ENCODE measurements at regions not wholly inside any gene's neighbourhood (a gene's known extent, or its start where the extent isn't known, plus 50 kb on each side); places are given as distances from the start of the nearest gene placed in this dataset.

DNA sequence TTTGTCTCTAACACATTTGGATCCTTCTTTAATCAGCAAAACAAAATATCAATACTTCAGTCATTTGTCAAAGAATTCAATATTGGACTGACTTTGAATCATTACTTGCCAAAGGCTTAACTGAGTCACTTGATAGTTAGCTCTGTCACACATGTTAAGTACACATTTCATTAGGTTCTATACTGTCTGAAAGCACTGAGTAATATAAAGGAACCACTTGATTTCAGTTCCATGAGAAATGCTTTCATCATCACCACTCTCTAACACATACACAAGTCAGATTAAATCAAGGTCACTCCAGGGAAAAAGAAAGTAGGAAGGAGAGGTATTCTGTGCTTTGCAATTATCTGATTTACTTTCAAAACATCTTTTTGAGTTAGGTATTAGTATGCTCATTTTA is 1233.1 kb downstream of the C4orf33 start:
- ATAC-seq (ENCODE audit: insufficient read depth, low read depth) (no peak), DNase-seq (no peak)
- Histone ChIP-seq H3K27me3 (ENCODE audit: insufficient read depth, low read length, poor library complexity) (no peaks in the 10 kb centered on the region), H3K36me3 (ENCODE audit: insufficient read depth, low read length) (no peaks in the 10 kb centered on the region), H3K27ac (ENCODE audit: low read length) (no peak overlapping the region), H3K4me1 (ENCODE audit: insufficient read depth, low read length) (no peaks in the 10 kb centered on the region), H3K4me2 (ENCODE audit: insufficient read depth, low read length) (no peak overlapping the region), H3K4me3 (ENCODE audit: low read depth in 1 of 2, low read length in 2 of 2) (no peak overlapping the region), H2AFZ (ENCODE audit: low read depth, low read length) (no peak overlapping the region), H4K20me1 (ENCODE audit: insufficient read depth, low read length) (no peaks in the 10 kb centered on the region), H3K9ac (ENCODE audit: low read depth, low read length) (no peak overlapping the region), H3K79me2 (ENCODE audit: insufficient read depth, low read length) (no peaks in the 10 kb centered on the region), H3K9me3 (ENCODE audit: insufficient read depth, low read length, severe bottlenecking) (no peaks in the 10 kb centered on the region)
- no peak for TF ChIP-seq EZH2 (IDR thresholded peaks at IDR 0.05; ENCODE audit: borderline replicate concordance, low read depth, low read length, severe bottlenecking)
- TF ChIP-seq, protein P1, sequence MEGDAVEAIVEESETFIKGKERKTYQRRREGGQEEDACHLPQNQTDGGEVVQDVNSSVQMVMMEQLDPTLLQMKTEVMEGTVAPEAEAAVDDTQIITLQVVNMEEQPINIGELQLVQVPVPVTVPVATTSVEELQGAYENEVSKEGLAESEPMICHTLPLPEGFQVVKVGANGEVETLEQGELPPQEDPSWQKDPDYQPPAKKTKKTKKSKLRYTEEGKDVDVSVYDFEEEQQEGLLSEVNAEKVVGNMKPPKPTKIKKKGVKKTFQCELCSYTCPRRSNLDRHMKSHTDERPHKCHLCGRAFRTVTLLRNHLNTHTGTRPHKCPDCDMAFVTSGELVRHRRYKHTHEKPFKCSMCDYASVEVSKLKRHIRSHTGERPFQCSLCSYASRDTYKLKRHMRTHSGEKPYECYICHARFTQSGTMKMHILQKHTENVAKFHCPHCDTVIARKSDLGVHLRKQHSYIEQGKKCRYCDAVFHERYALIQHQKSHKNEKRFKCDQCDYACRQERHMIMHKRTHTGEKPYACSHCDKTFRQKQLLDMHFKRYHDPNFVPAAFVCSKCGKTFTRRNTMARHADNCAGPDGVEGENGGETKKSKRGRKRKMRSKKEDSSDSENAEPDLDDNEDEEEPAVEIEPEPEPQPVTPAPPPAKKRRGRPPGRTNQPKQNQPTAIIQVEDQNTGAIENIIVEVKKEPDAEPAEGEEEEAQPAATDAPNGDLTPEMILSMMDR (IDR thresholded peaks at IDR 0.05; ENCODE audit: borderline replicate concordance, extremely low read depth, low read length, poor library complexity, severe bottlenecking), result no peak

DNA sequence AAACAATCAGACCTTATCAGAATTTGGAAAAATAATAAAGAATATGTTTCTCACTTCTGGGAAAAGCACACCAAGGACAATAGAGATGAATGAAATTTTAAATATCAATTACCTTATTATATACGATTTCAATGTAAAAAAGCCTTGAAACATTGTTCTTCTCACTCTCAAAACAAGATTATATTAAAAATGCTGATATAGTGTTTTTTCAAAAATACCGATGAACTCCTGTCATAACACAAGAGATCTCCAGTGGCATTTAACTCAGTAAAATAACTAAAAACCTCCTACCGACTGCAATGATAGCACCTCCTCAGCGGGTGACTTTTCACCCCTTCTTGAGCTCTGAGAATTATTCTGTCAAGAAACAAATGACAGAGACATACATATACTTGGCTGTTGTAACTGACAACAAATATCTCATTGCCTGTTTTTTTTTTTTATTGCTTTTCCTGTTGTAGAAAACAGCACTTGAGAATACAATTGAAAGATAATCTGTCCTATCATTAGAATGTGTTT is 1237.3 kb downstream of the C4orf33 start:
- ATAC-seq (ENCODE audit: insufficient read depth, low read depth), result no peak
- Histone ChIP-seq H3K9ac (ENCODE audit: low read depth, low read length) (no peak overlapping the region), H3K4me2 (ENCODE audit: insufficient read depth, low read length) (no peak overlapping the region), H3K9me3 (ENCODE audit: insufficient read depth, low read length, severe bottlenecking) (no peaks in the 10 kb centered on the region), H4K20me1 (ENCODE audit: insufficient read depth, low read length) (no peaks in the 10 kb centered on the region), H3K4me1 (ENCODE audit: insufficient read depth, low read length) (no peaks in the 10 kb centered on the region), H3K4me3 (ENCODE audit: low read depth in 1 of 2, low read length in 2 of 2) (no peak overlapping the region), H3K36me3 (ENCODE audit: insufficient read depth, low read length) (no peaks in the 10 kb centered on the region), H3K79me2 (ENCODE audit: insufficient read depth, low read length) (no peaks in the 10 kb centered on the region), H3K27ac (ENCODE audit: low read length) (no peak overlapping the region), H2AFZ (ENCODE audit: low read depth, low read length) (no peak overlapping the region), H3K27me3 (ENCODE audit: insufficient read depth, low read length, poor library complexity) (no peaks in the 10 kb centered on the region)
- DNase-seq, result no peak
- TF ChIP-seq EZH2 (IDR thresholded peaks at IDR 0.05; ENCODE audit: borderline replicate concordance, low read depth, low read length, severe bottlenecking), result no peak
- TF ChIP-seq, protein P1 (IDR thresholded peaks at IDR 0.05; ENCODE audit: borderline replicate concordance, extremely low read depth, low read length, poor library complexity, severe bottlenecking), result no peak

DNA sequence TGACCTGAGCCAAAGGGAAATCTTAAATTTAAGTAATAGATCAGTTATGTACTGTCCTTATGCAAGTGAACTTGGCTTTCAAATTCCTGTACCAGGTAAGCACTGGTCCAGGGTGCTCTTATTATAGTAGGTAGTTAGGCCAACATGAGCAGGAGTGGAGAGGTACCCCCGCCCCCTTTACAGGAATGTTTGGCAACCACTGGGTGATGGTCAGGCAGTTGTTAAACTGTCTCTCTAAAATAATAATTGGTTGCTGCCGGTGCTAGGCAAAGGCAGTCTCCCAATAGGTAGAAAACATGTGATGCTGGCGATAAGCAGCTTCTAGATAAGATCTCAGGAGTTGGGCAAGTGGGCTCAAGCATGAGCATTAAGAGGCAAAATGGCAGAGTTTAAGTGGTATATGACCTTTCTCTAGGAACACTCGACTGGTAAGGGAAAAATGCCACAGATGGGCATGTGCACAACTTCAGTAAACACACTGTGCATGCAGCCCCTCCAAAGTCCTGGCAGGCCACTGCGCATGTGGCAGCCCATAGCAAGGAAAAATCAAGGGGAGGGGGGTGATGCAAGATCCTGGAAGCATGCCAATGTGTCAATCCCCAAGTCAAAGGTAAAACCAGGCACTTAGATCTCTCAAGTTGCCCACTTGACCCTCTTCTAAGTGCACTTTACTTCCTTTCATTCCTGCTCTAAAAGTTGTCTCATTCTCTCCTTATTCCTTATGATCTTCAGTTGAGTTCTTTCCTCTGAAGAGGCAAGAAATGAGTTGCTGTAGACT is 1239.7 kb downstream of the C4orf33 start:
- DNase-seq, result no peak
- no peaks in the 10 kb centered on the region for H3K79me2 ChIP-seq (ENCODE audit: insufficient read depth, low read length)
- H2AFZ ChIP-seq (ENCODE audit: low read depth, low read length), result no peak overlapping the region
- H3K27me3 ChIP-seq (ENCODE audit: insufficient read depth, low read length, poor library complexity), result no peaks in the 10 kb centered on the region
- H3K4me1 ChIP-seq (ENCODE audit: insufficient read depth, low read length), result no peaks in the 10 kb centered on the region
- TF ChIP-seq, protein P1 (IDR thresholded peaks at IDR 0.05; ENCODE audit: borderline replicate concordance, extremely low read depth, low read length, poor library complexity, severe bottlenecking), result no peak
- no peak for TF ChIP-seq EZH2 (IDR thresholded peaks at IDR 0.05; ENCODE audit: borderline replicate concordance, low read depth, low read length, severe bottlenecking)
- no peaks in the 10 kb centered on the region for H3K9me3 ChIP-seq (ENCODE audit: insufficient read depth, low read length, severe bottlenecking)
- no peak overlapping the region for H3K27ac ChIP-seq (ENCODE audit: low read length)
- no peaks in the 10 kb centered on the region for H4K20me1 ChIP-seq (ENCODE audit: insufficient read depth, low read length)
- H3K4me2 ChIP-seq (ENCODE audit: insufficient read depth, low read length), result no peak overlapping the region
- no peak for ATAC-seq (ENCODE audit: insufficient read depth, low read depth)
- no peaks in the 10 kb centered on the region for H3K36me3 ChIP-seq (ENCODE audit: insufficient read depth, low read length)
- no peak overlapping the region for H3K4me3 ChIP-seq (ENCODE audit: low read depth in 1 of 2, low read length in 2 of 2)
- no peak overlapping the region for H3K9ac ChIP-seq (ENCODE audit: low read depth, low read length)

Data from DND-41 (cell line).